ENCODE measurements at regions not wholly inside any gene's neighbourhood (a gene's known extent, or its start where the extent isn't known, plus 50 kb on each side); places are given as distances from the start of the nearest gene placed in this dataset.
"Not testable (repeated sequence)": the region's sequence is repeated elsewhere in the genome, so short reads cannot be mapped to it uniquely, and the experiment has no call there.

DNA sequence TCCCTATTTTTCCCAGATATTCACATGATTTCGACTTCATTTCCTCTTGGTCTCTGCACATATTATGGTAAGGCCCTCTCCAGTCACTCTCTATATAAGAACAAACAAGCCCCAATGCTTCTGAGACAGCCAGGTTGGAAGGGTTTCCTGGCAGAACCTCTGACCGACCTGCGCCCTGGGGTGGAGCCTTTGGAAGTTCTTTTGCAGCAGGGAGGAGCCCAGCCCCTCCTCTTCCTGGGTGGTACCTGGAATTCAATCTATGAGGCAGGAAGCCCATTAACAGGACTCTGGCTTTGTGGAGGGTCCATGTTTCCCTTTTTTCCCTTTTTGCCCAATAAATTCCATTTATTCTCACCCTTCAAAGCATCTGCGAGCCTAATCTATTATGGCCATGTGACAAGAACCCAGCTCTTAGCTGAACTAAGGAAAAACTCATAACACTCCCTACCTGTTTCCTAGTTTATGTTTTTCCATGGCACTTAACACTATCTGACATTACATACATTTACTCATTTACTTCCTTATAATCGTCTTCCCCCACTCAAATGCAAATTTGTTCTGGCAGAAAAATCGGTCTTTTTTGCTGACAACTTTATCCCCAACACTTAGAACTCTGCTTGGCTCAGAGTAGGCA is 92.5 kb upstream of the FRMD4A start:
- DNase-seq, result no peak

DNA sequence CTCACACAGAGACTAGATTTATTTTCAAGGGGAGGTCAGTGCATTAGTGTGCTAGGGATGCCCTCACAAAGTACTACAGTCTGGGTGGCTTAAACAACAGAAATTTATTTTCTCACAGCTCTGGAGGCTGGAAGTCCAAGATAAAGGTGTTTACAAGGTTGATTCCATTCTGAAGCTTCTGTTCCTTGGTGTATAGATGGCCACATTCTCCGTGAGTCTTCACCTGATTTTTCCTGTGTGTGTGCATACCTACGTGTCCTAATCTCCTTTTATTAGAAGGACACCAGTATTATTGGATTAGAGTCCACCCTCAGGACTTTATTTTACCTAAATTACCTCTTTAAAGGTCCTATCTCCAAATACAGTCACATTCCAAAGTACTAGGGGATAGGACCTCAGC is 91.7 kb upstream of the FRMD4A start:
- no peak for DNase-seq

DNA sequence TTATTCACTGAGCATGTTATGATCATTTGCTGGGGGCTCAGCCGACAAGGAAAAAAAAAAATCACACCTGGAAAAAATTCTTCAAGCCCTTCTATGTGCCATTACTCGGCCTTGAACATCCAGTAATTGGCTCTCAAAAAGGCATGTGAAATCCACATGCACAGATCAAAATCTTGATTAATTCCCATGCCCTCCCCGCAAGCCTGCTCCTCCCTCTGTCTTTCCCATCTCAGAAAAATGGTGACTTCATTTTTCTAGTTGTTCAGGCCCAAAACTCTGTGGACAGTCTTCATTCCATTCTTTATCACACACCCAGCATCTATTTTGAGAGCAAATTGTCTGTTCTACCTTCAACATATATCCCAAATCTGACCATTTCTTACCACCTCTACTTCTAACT is 91.2 kb upstream of the FRMD4A start:
- no peak for DNase-seq

DNA sequence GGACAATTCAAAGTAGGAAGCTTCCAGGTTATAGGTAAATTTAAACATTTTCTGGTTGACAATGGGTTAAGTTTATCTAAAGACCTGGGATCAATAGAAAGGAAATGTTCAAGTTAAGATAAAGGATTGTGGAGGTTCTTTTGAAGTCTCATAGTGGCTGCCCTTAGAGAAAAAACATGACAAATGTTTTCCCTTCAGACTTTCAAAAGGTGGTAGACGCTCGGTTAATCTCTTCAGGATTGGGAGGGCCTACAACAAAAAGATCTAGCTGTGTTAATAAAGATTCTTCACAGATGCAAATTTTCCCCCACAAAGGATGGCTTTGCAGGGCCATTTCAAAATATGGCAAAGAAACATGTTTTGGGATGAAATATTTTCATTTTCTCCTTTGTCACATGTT is 86.6 kb upstream of the FRMD4A start:
- not testable (repeated sequence) for DNase-seq

DNA sequence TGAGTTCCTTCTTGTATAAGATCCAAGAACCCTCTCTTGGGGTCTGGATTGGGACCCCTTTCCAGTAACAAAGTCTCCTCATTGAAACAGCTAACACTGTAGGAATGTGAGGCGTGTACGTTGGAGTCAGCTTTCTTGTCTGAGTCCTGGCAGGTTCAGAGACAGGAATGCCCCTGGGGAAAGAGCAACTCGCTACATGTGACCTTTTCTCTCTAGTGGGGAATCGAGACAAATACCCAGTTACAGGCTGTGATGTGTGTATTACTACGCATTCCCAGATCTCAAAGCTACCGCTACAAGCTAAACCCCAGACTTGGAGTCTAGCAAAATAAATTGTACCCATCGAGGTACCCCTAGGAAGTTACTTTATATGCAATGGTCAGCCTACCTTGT is 85.6 kb upstream of the FRMD4A start:
- DNase-seq, result no peak

DNA sequence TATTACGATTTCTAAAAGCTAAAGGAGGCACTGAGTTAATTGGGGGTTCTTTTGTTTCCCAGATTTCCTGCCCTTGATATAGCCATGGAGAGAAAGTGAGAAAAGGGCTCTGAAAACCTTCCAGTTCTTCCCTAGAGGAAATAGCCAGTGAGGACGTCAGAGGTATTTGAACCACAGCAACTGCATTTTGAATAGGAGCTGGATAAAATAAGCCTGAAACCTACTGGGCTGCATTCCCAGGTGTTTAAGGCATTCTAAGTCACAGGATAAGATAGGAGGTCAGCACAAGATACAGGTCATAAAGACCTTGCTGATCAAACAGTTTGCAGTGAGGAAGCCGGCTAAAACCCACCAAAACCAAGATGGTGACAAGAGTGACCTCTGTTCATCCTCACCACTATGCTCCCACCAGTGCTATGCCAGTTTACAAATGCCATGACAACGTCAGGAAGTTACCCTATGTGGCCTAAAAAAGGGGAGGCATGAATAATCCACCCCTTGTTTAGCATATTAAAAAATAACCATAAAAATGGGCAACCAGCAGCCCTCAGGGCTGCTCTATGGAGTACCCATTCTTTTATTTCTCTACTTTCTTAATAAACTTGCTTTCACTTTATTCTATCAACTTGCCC is 85.1 kb upstream of the FRMD4A start:
- no peak for DNase-seq

DNA sequence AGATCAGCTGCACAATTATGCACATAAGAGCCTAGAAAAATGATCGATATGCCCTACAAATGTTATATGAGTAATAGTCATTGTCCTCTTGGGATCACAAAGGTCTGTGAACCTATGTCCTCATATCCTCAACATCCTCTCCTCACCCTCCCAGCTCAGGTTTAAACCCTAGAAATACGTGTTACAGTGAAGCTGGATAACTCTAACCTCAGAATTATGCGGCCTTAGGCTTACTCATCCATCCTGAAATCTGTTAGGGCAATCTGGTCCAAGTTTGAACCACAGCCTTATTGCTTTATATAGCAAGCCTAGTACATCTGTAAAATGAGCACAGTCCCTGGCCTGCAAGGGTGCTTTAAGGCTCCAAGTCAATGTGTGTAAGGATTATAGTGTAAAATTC is 84.2 kb upstream of the FRMD4A start:
- DNase-seq, result no peak

DNA sequence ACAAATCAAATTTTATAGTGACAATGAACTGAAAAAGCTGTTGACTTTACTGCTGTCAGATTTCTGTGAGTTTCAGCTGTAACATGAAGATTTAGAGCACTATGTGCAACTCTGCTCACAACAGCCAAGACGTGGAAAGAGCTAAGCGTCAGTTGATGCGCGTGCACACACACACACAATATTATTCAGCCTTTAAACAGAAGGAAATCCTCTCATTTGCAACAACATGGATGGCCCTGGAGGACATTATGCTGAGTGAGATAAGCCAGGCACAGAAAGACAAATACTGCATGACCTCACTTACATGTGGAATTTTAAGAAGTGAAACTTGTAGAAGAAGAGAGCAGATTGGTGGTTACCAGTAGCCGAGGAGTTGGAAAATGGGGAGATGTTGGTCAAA is 82.8 kb upstream of the FRMD4A start:
- no peak for DNase-seq

DNA sequence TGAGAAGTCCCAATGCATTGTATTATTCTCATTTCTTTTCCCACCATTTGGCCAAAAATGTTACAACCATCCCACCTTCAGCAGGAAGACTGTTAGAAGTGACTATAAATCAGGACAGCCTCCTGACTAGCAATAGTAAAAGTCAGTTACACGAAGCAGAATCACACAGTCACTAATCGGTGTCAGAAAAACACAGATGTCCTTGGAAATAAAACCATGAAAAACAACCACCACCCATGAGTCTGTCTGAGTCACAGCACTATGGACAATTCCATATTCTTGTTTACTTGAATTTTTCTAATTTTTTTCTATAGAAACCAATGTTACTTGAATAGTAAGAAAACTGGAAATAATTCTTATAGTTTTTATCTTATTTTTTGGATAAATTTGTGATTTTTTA is 81.9 kb upstream of the FRMD4A start:
- DNase-seq, result no peak

DNA sequence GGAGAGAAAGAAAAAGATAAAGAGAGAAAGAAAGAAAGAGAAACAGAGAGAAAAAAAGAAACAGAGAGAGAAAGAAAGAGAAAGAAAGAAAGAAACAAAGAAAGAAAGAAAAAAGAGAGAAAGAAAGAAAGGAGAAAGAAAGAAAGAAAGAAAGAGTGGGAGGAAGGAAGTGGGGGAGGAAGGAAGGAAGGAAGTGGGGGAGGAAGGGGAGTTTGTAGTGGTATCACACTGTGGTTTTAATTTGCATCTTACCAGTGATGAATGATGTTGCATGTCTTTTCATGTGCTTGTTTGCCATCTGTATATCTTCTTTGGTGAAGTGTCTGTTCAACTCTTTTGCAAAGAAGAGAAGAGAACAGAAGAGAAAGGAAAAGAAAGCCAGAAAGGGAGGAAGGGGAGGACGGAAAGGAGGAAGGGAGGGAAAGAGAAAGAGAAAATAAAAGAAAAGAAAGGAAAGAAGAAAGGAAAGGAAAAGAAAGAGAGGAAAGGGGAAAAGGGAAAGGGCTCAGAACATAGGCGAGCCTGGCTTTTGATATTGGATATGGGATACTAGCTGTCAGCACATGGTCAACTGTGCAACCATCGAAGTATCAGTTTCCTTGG is 79.2 kb upstream of the FRMD4A start:
- DNase-seq, result no peak

DNA sequence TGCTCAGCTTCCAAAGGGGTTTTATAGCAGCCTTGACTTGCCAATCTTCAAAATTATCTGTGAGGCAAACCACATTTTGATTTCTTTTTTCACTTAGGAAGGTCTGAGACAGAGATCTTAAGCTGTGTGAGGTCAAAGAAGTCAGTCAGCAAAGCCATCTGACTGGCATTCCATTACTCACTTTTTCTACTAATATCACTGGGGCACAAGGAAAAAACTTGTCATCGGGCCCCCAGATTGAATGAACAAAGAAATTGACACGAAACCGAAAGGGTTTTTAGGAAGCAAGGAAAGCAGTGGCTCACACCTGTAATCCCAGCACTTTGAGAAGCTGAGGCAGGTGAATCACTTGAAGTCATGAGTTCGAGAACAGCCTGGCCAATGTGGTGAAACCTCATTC is 78.5 kb upstream of the FRMD4A start:
- no peak for DNase-seq

DNA sequence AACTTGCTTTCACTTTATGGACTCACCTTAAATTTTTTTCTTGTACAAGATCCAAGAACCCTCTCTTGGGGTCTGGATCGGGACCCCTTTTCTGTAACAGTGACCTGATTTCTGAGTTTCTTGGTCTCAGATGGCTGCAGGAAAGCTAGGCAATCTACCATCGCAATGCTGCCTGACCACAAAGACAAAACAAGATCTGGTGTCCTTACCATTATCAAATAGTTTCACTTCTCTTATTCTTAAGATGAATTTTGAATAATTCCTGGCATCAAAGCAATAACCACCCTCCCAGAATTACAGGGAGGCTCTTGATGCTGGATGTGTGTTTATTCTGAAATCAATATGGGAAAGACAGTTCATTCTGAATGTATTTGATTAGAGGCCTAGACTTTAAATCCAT is 77.4 kb upstream of the FRMD4A start:
- DNase-seq, result no peak

DNA sequence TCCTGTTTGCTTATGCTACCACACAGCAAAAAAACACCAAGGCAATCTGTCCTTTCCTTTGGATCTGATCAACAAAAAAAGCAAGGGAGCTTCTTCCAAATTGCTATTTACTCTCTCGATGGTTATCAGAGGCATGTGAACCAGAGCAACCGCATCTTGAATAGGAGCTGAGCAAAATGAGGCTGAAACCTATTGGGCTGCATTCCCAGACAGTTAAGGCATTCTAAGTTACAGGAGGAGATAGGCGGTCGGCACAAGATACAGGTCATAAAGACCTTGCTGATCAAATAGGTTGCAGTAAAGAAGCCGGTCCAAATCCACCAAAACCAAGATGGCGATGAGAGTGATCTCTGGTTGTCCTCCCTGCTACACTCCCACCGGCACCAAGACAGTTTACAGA is 76.8 kb upstream of the FRMD4A start:
- no peak for DNase-seq

DNA sequence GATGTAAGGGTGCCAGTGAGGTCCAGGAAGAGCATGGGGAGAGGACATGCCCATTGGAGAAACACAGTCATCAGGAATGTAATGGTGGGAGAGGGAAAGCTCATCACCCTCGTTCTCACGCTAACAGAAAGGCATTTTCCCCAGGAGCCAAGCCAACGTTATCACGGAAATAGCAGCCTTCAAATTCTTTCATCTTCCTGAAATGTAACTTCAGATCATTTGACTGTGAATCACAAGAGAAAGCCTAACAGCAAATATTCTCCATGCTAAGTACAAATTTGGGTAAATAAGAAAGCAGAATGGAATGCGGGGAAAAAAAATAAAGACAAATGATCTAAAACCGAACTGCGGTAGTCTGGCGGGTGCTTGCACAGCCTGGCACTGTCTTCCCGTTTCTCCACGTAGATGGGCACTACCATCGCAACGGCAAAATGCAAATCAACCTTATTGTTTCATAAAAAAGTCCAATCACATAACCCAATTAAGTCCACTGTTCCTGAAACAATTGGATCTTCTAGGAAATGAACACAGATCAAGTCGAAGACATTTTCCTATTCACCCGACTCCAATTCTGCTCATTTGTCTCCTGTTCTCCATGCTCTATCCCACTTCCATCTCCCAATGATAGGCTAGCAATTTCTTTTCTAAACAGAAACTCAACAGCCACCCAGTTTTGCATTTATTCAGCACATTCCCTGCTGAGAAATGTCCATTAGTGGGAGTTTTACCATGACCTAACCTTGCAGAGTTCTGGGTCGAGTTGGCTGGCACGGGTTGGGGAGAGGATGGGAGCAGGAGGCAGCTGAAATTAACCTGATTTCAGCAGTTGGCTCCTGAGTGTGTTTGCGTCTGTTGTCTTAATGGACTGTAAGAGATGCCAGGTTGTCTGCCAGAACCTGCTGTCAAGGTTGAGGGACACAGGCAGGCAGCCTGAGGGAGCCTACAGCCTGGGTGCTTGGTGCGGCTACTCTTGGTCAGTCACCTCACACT is 74.6 kb upstream of the FRMD4A start:
- no peak for DNase-seq

DNA sequence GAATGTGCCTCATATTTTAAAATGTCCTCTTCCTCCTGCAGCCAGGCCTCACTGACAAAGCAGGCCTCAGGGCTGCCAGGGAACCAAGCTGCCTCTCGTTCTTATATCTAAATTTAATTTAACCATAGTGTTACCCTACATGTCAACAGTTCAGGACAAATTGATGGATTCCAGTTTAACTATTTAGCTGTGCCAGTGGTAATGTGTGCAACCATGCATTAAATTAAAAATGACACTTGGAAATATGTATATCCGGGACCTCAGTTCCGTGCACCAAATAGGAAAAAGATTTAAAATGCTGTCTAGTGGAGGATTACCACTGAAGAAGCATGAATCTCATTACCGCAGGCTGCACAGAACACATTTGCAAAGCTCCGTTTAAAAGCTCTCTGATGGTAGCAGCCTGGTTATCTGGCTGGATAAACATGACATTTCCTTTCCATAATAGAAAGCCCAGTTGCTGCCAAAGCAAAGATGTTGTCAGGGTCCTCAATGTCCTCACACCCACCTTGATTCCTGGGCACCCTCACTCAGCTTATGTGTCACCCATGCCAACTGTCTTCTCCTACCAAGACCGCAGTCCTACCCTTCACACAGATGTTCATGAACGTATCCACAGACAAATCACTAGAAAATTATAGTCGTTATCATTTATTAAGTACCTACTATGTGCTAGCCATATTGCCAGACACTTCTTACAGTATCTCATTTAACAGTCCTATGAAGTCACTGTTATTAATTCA is 73.3 kb upstream of the FRMD4A start:
- DNase-seq, result no peak

DNA sequence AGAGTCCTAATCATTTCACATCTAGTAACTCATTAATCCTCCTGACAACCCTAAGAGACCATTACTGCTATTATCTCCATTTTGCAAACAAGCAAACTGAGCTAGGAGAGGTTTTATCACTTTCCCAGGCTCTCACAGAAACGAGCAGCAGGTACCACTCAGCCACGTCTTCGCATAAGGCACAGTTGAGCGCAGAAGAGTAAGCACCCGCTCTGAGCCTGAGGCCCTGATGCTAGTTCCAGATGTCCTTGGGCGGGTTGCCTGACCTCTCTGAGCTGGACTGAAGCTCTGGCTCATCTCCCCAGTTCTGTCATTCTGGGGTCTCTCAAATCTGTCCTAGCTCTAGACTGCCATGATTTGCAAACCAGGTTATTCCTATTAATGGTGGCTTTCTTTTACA is 72.6 kb upstream of the FRMD4A start:
- DNase-seq, result no peak

DNA sequence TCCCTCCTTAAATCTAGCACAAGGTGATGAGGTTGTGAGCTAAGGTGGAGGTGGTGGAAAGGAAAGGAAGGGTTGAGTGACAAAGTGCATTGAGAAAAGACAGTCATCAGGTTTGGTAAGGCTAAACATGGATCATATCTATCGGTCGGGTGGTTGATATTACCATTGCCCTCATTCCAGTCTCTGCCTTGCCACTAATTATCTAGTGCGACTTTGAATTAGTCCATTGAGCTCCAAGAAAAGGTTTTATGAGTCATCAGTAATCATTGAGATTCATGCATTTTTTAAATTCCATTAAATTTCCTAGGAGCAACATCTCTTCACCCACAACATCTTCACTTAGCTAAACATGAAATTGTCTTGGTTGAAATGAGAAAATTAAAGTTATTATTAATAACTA is 68.9 kb upstream of the FRMD4A start:
- no peak for DNase-seq

DNA sequence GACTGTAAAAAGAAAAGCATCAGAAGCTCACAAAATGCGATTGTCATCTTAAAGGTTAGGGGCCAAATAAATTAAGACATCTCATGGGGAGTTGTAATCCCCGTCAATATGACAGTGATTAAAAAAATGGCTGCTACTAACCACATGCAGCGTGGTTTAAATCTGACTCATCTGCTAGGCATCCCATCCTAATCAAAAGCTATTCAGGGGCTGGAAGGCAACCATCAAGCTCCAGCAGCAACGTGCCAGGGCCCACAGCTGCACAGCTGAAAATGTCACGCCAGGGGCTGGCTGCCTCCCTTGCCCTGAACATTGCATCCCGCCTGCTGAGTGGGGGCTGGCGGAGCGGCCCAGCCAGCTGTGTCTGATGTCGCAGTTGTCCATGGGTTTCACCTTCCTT is 66.3 kb upstream of the FRMD4A start:
- no peak for DNase-seq

DNA sequence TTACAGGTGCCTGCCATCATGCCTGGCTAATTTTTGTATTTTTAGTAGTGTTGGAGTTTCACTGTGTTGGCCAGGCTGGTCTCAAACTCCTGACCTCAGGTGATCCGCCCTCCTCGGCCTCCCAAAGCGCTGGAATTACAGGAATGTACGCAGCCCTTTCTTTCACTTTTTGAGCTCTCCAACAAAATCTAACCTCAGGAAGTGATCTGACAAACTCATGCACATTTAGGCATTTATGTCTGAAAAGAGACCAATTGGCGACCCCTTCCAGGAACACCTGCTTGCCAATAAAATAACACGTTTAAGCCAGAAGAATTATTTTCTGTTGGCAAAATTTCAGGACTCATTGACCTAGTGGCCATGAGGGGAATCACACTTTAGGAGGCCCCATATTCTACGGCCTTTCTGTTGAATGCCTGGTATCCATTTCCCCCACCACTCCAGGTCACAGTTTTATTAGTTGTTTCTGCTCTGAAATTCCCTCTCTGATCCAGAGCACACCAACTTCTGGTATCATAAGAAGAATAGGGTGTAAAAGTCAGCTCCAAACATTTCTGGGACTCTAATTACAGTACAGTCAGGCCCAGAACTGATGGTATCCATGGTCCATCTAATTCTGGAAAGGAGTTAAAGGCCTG is 65.8 kb upstream of the FRMD4A start:
- no peak for DNase-seq

DNA sequence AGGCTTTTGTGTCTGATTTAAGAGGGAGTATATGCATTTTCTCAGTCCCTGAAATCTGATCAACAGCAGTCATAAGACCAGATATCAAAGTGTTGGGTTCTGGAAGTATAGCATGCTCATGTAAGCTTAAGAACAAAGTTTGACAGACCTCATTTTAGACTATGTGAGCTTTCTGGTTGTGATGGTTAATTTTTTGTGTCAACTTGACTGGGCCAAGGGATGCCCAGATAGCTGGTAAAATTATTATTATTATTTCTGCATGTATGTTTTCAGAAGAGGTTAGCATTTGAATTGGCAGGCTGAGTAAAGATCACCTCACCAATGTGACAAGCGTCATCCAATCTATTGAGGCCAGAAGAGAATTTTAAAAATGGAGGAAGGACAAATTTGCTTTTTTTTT is 63.5 kb upstream of the FRMD4A start:
- DNase-seq, result no peak

DNA sequence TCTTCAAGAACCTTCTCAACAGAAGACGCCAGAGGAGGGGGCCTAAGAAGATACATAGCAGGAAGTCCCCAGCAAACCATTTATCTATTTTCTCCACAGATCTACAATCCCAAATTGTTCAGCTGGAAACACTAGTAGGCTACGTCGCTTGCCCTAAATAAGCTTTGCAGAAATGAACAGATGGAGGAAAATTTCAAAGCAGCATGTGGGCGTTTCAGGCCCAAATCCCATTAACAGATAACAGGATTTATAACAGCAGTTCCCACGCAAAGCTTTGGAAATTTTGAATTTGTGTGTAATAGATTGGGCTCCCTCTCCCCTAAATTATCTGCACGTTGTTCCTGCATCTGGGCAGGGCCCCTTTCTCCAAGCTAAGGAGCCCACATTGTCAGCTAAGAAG is 60.6 kb upstream of the FRMD4A start:
- no peak for DNase-seq

DNA sequence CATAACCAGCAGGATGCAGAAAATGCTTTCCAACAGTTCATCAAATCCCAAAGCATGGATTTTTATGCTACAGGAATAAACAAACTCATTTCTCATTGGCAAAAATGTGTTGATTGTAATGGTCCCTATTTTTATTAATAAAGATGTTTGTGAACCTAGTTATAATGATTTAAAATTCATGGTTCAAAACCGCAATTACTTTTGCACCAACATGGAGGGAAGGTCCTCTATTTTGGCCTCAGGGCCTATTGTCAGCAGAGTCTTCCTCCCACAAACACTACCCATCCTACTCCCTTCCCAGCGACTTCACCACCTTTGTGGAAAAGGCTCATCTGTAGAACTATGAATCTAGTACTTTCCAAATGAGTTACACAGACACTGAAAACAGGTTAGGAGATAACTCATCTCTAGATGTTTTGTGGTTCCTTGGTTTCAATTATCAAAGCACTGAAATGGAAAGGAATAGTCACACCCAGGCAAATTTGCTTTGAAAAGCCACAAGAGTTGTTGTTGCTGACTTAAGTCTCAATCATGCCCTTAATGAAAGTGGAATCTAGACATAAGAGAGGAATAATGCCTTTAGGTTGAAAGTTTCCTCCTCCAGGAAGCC is 59.4 kb upstream of the FRMD4A start:
- DNase-seq, result no peak
